LNCaP clone FGC (cell line): ENCODE measurements at regions not wholly inside any gene's neighbourhood (a gene's known extent, or its start where the extent isn't known, plus 50 kb on each side); places are given as distances from the start of the nearest gene placed in this dataset.

Source experiments
- DNase-seq: peaks from one replicate; pipeline ENCODE4 v3.0.0-alpha.2; 2011; ENCODE audit warnings: low read depth
- H3K4me3 ChIP-seq: 2 replicates; pipeline ENCODE4 v1.5.1; 2011; ENCODE audit warnings: mild to moderate bottlenecking, low read depth, low read length, control low read depth
- CTCF ChIP-seq: IDR thresholded peaks from 2 replicates; pipeline ENCODE4 v1.5.1; 2012; ENCODE audit warnings: mild to moderate bottlenecking; ENCODE audit not compliant: control insufficient read depth, insufficient read depth; ENCODE audit errors: extremely low read depth

GRCh38 chr16:64656471-64656870 lies 465.4 kb downstream of the CDH11 start:
- TF ChIP-seq CTCF, result no peak
- no peak for DNase-seq
- no peak overlapping the region for H3K4me3 ChIP-seq

- no peak overlapping the region for H3K4me3 ChIP-seq
- TF ChIP-seq CTCF, result no peak
- no peak for DNase-seq
Measured at GRCh38 chr16:64654178-64654577, 467.7 kb downstream of the CDH11 start.

- no peak for TF ChIP-seq CTCF
- no peak overlapping the region for H3K4me3 ChIP-seq
- no peak for DNase-seq
Measured at GRCh38 chr16:64648282-64648681, 473.6 kb downstream of the CDH11 start.

GRCh38 chr16:64641343-64641742 lies 480.5 kb downstream of the CDH11 start:
- no peak overlapping the region for H3K4me3 ChIP-seq
- no peak for DNase-seq
- no peak for TF ChIP-seq CTCF

GRCh38 chr16:64638766-64639165 lies 483.1 kb downstream of the CDH11 start:
- no peak for DNase-seq
- TF ChIP-seq CTCF, result no peak
- H3K4me3 ChIP-seq, result no peak overlapping the region

GRCh38 chr16:64629622-64630021 lies 492.2 kb downstream of the CDH11 start:
- no peak for DNase-seq
- no peak for TF ChIP-seq CTCF
- no peak overlapping the region for H3K4me3 ChIP-seq

GRCh38 chr16:64627781-64628180 lies 494.1 kb downstream of the CDH11 start:
- DNase-seq, result no peak
- no peak overlapping the region for H3K4me3 ChIP-seq
- no peak for TF ChIP-seq CTCF
